Gastrocnemius medialis (tissue), 4 donors: ENCODE measurements at regions not wholly inside any gene's neighbourhood (a gene's known extent, or its start where the extent isn't known, plus 50 kb on each side); places are given as distances from the start of the nearest gene placed in this dataset.

ENCODE experiments used
- POLR2A ChIP-seq, 2 donors: fragments of 450-650 bp; IDR thresholded peaks; one replicate each; pipeline ENCODE4 v1.6.1; 2017; ENCODE audit warnings: antibody characterized with exemption in 2 of 2, mild to moderate bottlenecking in 2 of 2, moderate library complexity in 2 of 2
- TF ChIP-seq, protein P1 (sequence below), 5 experiments: fragments of 450-650 bp in 3 of 5; fragments of 200-600 bp in 2 of 5; sonication (generic) in 2 of 5; IDR thresholded peaks in 4 of 5; conservative IDR thresholded peaks in 1 of 5; 1 replicate in 4 of 5; 2 replicates in 1 of 5; pipeline ENCODE4 v1.5.1; 2016 to 2019; ENCODE audit warnings: antibody characterized with exemption in 5 of 5, mild to moderate bottlenecking in 3 of 5, moderate library complexity in 3 of 5

DNA sequence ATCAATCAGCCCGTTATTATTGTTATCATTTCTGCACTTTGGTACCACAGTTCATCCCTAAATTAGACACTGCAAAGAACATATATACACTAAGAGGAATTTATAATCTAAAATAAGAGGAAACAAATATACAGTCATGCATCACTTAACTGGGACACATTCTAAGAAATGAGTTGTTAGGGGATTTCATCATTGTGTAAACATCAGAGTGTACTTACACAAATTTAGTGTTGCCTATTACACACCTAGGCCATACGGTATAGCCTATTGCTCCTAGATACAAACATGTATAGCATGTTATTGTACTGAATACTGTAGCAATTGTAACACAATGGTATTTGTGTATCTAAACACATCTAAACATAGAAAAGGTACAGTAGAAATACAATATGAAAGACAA, 190.5 kb downstream of the BMP4 start:
- TF ChIP-seq, protein P1, sequence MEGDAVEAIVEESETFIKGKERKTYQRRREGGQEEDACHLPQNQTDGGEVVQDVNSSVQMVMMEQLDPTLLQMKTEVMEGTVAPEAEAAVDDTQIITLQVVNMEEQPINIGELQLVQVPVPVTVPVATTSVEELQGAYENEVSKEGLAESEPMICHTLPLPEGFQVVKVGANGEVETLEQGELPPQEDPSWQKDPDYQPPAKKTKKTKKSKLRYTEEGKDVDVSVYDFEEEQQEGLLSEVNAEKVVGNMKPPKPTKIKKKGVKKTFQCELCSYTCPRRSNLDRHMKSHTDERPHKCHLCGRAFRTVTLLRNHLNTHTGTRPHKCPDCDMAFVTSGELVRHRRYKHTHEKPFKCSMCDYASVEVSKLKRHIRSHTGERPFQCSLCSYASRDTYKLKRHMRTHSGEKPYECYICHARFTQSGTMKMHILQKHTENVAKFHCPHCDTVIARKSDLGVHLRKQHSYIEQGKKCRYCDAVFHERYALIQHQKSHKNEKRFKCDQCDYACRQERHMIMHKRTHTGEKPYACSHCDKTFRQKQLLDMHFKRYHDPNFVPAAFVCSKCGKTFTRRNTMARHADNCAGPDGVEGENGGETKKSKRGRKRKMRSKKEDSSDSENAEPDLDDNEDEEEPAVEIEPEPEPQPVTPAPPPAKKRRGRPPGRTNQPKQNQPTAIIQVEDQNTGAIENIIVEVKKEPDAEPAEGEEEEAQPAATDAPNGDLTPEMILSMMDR (IDR thresholded peaks at IDR 0.05 in 4 of 5, conservative IDR thresholded peaks at IDR 0.05 in 1 of 5) = no peak
- no peak for TF ChIP-seq POLR2A (IDR thresholded peaks at IDR 0.05)
